Stimulated activated CD8-positive, alpha-beta memory T cell treated with anti-CD3 and anti-CD28 coated beads, Interleukin-15, amount 100 ng/mL, for 48 hours (primary cell): ENCODE measurements at regions not wholly inside any gene's neighbourhood (a gene's known extent, or its start where the extent isn't known, plus 50 kb on each side); places are given as distances from the start of the nearest gene placed in this dataset.
"Not testable (repeated sequence)": the region's sequence is repeated elsewhere in the genome, so short reads cannot be mapped to it uniquely, and the experiment has no call there.

ENCODE experiments used
- DNase-seq, 2 donors: peaks; one replicate each; pipeline ENCODE4 v3.0.0-alpha.2; 2020; ENCODE audit warnings: low read depth in 2 of 2

- not testable (repeated sequence) for DNase-seq
Observed at GRCh38 chr20:29320216-29320949, 1937.1 kb upstream of the DEFB115 start.

- not testable (repeated sequence) for DNase-seq
Observed at GRCh38 chr20:29323631-29324515, 1933.6 kb upstream of the DEFB115 start.

DNA sequence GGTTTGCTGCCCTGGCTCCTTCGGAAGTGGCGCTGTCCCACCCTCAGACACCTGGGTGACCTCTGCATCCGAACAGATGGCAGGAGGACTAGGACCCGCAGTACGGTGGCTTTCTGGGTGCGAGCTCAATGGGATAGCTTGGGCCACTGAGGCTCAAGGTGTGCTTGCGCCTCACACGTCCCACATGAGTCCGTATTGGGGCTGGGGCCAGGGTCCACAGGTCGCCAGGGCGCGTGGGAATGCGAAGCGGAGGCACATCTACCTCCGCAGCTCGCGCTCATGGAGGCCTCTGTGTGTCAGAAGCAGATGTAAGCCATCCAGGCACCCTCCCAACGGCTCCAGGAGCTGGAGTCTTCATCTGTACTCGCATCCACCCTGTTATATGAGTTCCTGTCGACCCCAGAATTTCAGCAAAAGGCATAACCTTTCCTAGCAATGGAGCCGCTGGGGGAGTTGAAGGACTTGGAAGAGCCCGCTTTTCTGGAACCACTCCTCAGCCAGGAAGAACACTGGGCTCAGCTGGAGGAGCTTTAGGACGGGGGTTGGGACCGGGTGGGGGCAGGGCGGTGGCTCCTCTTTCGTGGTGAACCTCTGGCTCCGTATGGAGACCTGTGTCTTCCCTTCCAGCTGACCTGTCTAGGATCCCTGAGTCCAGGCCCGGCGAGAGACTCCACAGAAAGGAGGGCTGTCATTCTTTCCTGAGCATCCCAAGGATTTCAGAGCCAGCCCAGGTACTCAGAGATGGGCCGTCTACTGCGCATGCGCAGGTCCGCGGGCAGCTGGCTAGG is 1932.8 kb upstream of the DEFB115 start:
- DNase-seq, result not testable (repeated sequence)

GRCh38 chr20:29325304-29325640 is 1932.2 kb upstream of the DEFB115 start:
- no peak for DNase-seq

DNA sequence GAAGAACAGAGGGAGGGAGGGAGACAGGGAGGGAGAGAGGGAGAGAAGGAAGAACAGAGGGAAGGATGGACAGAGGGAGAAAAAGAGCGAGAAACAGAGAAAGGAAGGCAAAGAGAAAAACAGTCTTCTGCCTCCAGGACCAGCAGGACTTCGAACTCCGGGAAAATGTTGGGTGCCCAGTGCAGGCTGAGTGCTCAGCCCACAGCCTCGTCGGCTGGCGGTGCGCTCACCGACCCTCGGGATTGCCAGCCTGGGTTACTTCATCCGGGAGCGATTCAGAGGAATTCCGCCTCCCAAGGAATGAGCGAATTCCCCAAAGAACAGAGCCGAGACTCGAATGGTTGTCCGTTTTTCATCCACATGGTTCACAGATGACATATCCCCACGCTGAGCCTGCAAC is 1931.7 kb upstream of the DEFB115 start:
- not testable (repeated sequence) for DNase-seq

- DNase-seq, result no peak
Observed at GRCh38 chr20:29326376-29327070, 1930.9 kb upstream of the DEFB115 start.

DNA sequence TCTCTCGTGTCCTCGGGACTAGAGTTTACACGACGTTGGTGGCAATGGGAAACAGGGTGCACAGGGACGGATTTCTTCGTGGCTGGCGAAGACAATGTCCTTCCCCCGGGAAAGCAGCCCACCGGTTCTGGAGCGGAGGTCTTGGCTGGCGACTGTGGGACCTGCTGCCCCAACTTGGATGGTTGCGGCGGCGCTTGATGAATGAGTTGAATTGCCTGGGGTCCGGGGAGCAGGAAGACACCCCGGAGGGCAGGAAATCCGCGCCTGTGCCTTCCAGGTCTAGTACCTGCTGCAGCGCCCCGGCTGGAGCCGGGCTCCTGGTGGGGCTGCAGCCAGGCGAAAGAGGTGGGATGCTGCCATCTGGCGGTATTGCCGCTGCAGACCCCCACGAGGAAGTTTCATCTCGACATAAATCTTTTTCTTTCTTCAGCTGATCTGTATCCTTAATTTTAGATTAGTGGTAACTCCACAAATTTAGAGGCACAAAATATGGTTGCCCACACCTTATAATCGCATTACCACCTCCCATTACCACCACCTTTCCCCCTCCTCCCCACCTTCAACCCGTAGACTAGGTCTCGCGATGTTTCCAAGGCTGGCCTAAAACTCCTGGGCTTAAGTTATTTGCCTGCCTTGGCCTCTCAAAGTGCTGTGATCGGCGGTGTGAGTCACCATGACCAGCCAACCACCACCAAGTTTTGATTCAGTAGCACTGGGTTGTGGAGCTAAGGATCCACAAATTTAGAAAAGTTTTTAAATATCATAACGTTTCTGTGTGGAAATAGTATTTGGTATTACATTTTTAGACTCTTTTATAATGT is 1929.7 kb upstream of the DEFB115 start:
- DNase-seq, result peak in 1 of 2 donors; percentile 36

- not testable (repeated sequence) for DNase-seq
Observed at GRCh38 chr20:29330429-29331115, 1926.9 kb upstream of the DEFB115 start.

DNA sequence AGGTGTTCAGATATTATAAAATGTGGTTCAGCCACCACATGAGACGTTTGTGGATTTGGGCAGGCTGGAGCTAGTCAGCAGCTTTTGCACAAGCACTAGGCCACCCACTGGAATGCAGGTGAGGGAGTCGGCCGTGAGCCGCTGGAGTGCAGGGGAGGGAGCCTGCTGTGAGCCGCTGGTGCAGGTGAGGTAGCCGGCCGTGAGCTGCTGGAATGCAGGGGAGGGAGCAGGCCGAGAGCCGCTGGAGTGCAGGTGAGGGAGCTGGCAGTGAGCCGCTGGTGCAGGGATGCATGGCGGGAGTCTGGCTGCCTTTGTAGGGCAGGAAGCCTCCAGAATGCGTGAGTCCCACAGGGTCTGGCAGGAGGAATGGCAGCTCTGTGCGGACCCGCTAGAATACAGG is 1907.6 kb upstream of the DEFB115 start:
- DNase-seq, result no peak

- DNase-seq, result not testable (repeated sequence)
Observed at GRCh38 chr20:29375937-29376336, 1881.5 kb upstream of the DEFB115 start.

- not testable (repeated sequence) for DNase-seq
Observed at GRCh38 chr20:29392853-29393252, 1864.6 kb upstream of the DEFB115 start.

DNA sequence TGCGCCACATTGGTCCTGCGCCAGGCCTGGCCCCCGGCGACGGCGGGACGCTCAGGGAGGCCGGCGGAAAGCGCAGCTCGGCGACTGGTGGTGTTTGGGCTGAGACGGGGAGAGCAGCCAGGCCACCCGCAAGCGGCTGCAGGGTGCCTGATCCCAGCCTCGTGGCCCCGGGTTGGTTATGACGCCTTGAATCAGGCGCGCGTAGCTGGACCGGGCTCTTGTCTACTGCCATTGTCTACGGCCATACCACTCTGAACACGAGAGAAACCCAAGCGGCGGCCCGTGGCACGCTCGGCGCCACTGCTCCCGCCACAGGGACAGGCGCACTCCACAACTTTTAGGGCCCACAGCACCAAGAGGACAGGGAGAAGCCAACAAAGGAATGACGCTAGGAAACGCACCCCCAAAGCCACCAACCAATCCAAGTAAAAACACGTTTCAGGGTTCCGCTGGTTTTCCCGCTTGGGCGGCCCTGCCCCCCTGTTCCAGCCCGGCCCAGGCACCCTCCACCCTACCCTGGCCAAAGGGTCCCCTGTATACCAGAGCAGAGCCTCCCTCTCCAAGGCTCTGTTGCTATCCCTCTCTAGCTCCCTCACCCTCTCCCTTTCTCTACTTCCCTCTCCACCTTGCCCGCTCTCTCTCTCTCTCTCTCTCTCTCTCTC is 1849.3 kb upstream of the DEFB115 start:
- no peak for DNase-seq

- not testable (repeated sequence) for DNase-seq
Observed at GRCh38 chr20:29408707-29409106, 1848.8 kb upstream of the DEFB115 start.

- not testable (repeated sequence) for DNase-seq
Observed at GRCh38 chr20:29409160-29409689, 1848.2 kb upstream of the DEFB115 start.

GRCh38 chr20:29409833-29410805 is 1847.3 kb upstream of the DEFB115 start:
- no peak for DNase-seq

DNA sequence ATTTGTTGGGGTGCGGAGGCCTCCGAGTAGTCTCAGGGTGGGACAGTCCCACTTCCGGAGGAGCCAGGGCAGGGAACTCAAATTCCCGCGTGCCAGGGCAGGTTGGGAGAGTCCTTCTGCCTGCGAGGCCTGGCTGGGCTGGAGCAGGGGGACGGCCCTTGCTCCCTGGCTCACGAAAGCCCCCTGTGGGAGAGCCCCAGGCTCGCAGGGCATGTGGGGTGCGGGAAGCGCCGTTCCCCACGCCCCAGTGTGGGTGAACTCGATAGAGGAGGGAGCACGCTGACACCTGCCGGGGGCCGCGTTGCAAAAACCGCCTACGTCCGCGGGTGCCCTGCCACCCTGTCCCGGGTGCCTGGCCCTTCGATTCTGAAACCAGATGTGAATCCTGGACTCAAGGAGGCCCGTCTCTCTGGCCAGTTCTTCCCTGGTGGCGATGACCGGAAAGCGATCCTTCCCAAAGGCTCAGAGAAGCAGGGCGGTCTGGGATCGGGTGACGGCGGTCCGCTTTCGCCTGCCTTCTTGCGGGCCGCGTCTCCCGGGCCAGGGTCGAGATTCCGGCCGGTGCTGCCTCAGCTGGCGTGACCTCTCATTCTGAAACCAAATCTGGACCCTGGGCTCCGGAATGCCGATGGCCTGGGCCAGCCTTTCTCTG is 1846.5 kb upstream of the DEFB115 start:
- DNase-seq, result no peak

DNA sequence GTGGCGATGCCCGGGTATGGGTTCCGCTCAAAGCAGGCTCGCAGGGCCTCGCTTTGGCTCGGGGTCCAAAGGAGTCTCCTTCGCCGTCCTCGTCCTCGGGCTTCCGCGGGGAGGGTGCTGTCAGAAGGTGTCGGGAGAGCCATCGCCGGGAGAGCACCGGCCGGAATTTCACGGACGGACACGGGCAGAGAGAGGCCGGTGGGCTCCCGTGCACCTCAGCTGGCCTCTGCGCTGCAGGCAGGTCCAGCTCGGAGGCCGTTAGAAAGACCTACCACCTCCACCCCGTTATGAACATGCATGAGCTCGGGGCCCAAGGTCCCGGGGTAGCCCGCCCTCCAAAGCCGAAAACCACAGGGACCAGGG is 1846.0 kb upstream of the DEFB115 start:
- DNase-seq, result not testable (repeated sequence)

- no peak for DNase-seq
Observed at GRCh38 chr20:29419378-29419777, 1838.1 kb upstream of the DEFB115 start.
